GM20000 (cell line): ENCODE measurements at regions not wholly inside any gene's neighbourhood (a gene's known extent, or its start where the extent isn't known, plus 50 kb on each side); places are given as distances from the start of the nearest gene placed in this dataset.

Source experiments
- DNase-seq: peaks from one replicate; pipeline ENCODE4 v3.0.0; 2012; ENCODE audit warnings: low spot score
- CTCF ChIP-seq: IDR thresholded peaks from 2 replicates; pipeline ENCODE4 v1.5.1; 2012; ENCODE audit warnings: mild to moderate bottlenecking, control low read depth; ENCODE audit errors: extremely low read depth, missing control alignments

- DNase-seq, result no peak
- no peak for TF ChIP-seq CTCF
These were observed 718.6 kb downstream of the AMY1C start for GRCh38 chr1:104468282-104468681.

- TF ChIP-seq CTCF, result no peak
- DNase-seq, result no peak
These were observed 726.4 kb downstream of the AMY1C start for GRCh38 chr1:104476126-104476525.

GRCh38 chr1:104488296-104489015 lies 738.8 kb downstream of the AMY1C start:
- no peak for DNase-seq
- no peak for TF ChIP-seq CTCF

- TF ChIP-seq CTCF, result no peak
- no peak for DNase-seq
These were observed 776.6 kb downstream of the AMY1C start for GRCh38 chr1:104526158-104526795.

- TF ChIP-seq CTCF, result no peak
- DNase-seq, result no peak
These were observed 782.3 kb downstream of the AMY1C start for GRCh38 chr1:104531990-104532389.

- no peak for DNase-seq
- no peak for TF ChIP-seq CTCF
These were observed 824.9 kb downstream of the AMY1C start for GRCh38 chr1:104574620-104575019.

- no peak for DNase-seq
- no peak for TF ChIP-seq CTCF
These were observed 843.2 kb downstream of the AMY1C start for GRCh38 chr1:104592926-104593325.
